ENCODE measurements at regions not wholly inside any gene's neighbourhood (a gene's known extent, or its start where the extent isn't known, plus 50 kb on each side); places are given as distances from the start of the nearest gene placed in this dataset.

- TF ChIP-seq POLR2A (IDR thresholded peaks at IDR 0.05; ENCODE audit: low read length) = no peak
- no peak for TF ChIP-seq GATA1 (IDR thresholded peaks at IDR 0.05; ENCODE audit: low read depth, low read length)
Observed at GRCh38 chr10:6912929-6913328, 332.9 kb upstream of the PRKCQ start.

All from erythroblast (primary cell).